Osteocyte (in vitro differentiated cells): ENCODE measurements at regions not wholly inside any gene's neighbourhood (a gene's known extent, or its start where the extent isn't known, plus 50 kb on each side); places are given as distances from the start of the nearest gene placed in this dataset.

ENCODE experiments used
- DNase-seq: peaks from one replicate; pipeline ENCODE4 v3.0.0; 2021; ENCODE audit warnings: mixed read lengths; ENCODE audit not compliant: unreplicated experiment; ENCODE audit errors: extremely low spot score
- H3K27ac Mint-ChIP-seq: one replicate; pipeline ENCODE4 v1.8.0; 2021; ENCODE audit warnings: mild to moderate bottlenecking, mixed read lengths; ENCODE audit not compliant: unreplicated experiment
- H3K27me3 Mint-ChIP-seq: one replicate; pipeline ENCODE4 v1.8.0; 2021; ENCODE audit warnings: mixed read lengths; ENCODE audit not compliant: unreplicated experiment
- H3K36me3 Mint-ChIP-seq: one replicate; pipeline ENCODE4 v1.8.0; 2021; ENCODE audit warnings: mixed read lengths; ENCODE audit not compliant: unreplicated experiment
- H3K4me1 Mint-ChIP-seq: one replicate; pipeline ENCODE4 v1.8.0; 2021; ENCODE audit warnings: mixed read lengths; ENCODE audit not compliant: unreplicated experiment
- H3K4me3 Mint-ChIP-seq: one replicate; pipeline ENCODE4 v1.8.0; 2021; ENCODE audit warnings: mild to moderate bottlenecking, moderate library complexity, mixed read lengths; ENCODE audit not compliant: unreplicated experiment
- H3K9me3 Mint-ChIP-seq: one replicate; pipeline ENCODE4 v1.8.0; 2021; ENCODE audit warnings: mixed read lengths; ENCODE audit not compliant: unreplicated experiment
- TF ChIP-seq, protein P1 (sequence below): fragments of 200-600 bp; sonication (generic); IDR thresholded peaks from 2 replicates; pipeline ENCODE4 v1.5.0; 2021; ENCODE audit warnings: antibody characterized with exemption, mild to moderate bottlenecking, moderate library complexity

DNA sequence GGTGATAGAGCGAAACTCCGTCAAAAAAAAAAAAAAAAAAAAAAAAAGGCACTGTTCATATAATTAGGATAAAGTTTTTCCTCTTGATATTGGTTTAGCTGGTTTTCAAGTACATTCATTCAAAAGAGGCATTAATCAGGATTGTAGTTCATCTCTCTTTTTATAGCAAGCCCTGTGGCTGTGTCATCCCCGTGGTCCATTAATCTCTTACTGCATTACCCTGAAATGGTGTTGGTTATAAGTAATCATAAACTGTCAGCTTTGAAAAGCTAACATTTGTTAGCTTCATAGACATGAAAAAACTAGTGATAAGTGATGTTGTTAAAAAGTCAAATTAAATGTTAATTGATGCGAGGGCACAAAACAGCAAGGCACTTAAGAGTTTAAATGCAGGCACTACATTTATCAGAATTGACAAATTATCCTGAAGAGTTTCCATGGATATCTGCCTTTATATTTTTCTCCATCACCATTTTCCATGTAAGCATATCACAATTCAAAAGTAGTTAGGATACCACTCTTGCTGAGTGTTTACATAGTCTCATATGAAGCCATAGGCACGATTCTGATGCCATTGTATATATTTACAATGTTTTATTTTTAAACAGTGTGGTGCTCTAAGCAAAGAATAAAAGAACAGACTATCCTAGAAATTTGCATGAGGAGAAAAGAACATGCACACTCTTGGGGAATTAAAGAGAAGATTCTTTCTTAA is 193.1 kb downstream of the OTOL1 start:
- Mint-ChIP-seq H3K36me3 (no peaks in the 10 kb centered on the region), H3K4me3 (no peak overlapping the region), H3K27ac (no peak overlapping the region), H3K27me3 (peaks cover 3% of the 10 kb centered on the region), H3K9me3 (no peaks in the 10 kb centered on the region), H3K4me1 (no peaks in the 10 kb centered on the region)
- TF ChIP-seq, protein P1, sequence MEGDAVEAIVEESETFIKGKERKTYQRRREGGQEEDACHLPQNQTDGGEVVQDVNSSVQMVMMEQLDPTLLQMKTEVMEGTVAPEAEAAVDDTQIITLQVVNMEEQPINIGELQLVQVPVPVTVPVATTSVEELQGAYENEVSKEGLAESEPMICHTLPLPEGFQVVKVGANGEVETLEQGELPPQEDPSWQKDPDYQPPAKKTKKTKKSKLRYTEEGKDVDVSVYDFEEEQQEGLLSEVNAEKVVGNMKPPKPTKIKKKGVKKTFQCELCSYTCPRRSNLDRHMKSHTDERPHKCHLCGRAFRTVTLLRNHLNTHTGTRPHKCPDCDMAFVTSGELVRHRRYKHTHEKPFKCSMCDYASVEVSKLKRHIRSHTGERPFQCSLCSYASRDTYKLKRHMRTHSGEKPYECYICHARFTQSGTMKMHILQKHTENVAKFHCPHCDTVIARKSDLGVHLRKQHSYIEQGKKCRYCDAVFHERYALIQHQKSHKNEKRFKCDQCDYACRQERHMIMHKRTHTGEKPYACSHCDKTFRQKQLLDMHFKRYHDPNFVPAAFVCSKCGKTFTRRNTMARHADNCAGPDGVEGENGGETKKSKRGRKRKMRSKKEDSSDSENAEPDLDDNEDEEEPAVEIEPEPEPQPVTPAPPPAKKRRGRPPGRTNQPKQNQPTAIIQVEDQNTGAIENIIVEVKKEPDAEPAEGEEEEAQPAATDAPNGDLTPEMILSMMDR, result no peak
- no peak for DNase-seq

GRCh38 chr3:161690299-161690620 is 193.7 kb downstream of the OTOL1 start:
- no peak overlapping the region for H3K27ac Mint-ChIP-seq
- TF ChIP-seq, protein P1, result no peak

GRCh38 chr3:161691677-161692076 is 195.1 kb downstream of the OTOL1 start:
- Mint-ChIP-seq H3K36me3 (no peaks in the 10 kb centered on the region), H3K4me3 (no peak overlapping the region), H3K27me3 (peaks cover 3% of the 10 kb centered on the region), H3K4me1 (peaks cover 8% of the 10 kb centered on the region), H3K9me3 (no peaks in the 10 kb centered on the region), H3K27ac (no peak overlapping the region)
- no peak for DNase-seq
- TF ChIP-seq, protein P1, result no peak

More at GRCh38 chr3:161690299-161690620, 193.7 kb downstream of the OTOL1 start:
- Mint-ChIP-seq H3K4me3 (no peak overlapping the region), H3K27me3 (peaks cover 3% of the 10 kb centered on the region), H3K36me3 (no peaks in the 10 kb centered on the region), H3K4me1 (no peaks in the 10 kb centered on the region), H3K9me3 (no peaks in the 10 kb centered on the region)
- DNase-seq, result no peak

GRCh38 chr3:161694682-161695564 is 198.3 kb downstream of the OTOL1 start:
- no peaks in the 10 kb centered on the region for H3K9me3 Mint-ChIP-seq
- no peaks in the 10 kb centered on the region for H3K36me3 Mint-ChIP-seq
- TF ChIP-seq, protein P1, result no peak
- H3K27ac Mint-ChIP-seq, result no peak overlapping the region
- H3K4me1 Mint-ChIP-seq, result peaks cover 8% of the 10 kb centered on the region
- no peak for DNase-seq
- H3K27me3 Mint-ChIP-seq, result no peaks in the 10 kb centered on the region
- H3K4me3 Mint-ChIP-seq, result no peak overlapping the region

GRCh38 chr3:161695811-161696210 is 199.2 kb downstream of the OTOL1 start:
- TF ChIP-seq, protein P1, result no peak
- H3K27ac Mint-ChIP-seq, result peak overlapping the region; percentile 40

More at GRCh38 chr3:161695811-161696210, 199.2 kb downstream of the OTOL1 start:
- Mint-ChIP-seq H3K36me3 (no peaks in the 10 kb centered on the region), H3K9me3 (no peaks in the 10 kb centered on the region), H3K4me1 (peaks cover 8% of the 10 kb centered on the region), H3K4me3 (no peak overlapping the region), H3K27me3 (no peaks in the 10 kb centered on the region)
- no peak for DNase-seq
